Endothelial cell of umbilical vein (primary cell): ENCODE measurements at regions not wholly inside any gene's neighbourhood (a gene's known extent, or its start where the extent isn't known, plus 50 kb on each side); places are given as distances from the start of the nearest gene placed in this dataset.

Experiments
- BruUV-seq: library from RNA; stranded (reverse); fragments of 400-500 nt; replicated peaks from 2 replicates; lab custom pipeline; 2021; lab: Mats Ljungman, UMichigan
- CTCF ChIA-PET: fragments of 300-600, 350-600 bp; sonication (Branson Sonifier 250); formaldehyde crosslinking; loops from one replicate; lab custom pipeline; 2021; ENCODE audit warnings: antibody characterized with exemption, inconsistent platforms; lab: Charles Lee
- POLR2A ChIA-PET: fragments of 300-600, 350-600 bp; sonication (Branson Sonifier 250); formaldehyde crosslinking; loops from one replicate; lab custom pipeline; 2021; ENCODE audit warnings: antibody characterized with exemption, inconsistent platforms; lab: Charles Lee
- DNase-seq: peaks from one replicate; pipeline ENCODE4 v3.0.0-alpha.2; 2011; ENCODE audit warnings: low read depth, low spot score
- FAIRE-seq: peaks from 2 replicates; lab custom pipeline; 2011; peaks lifted over from hg19 to GRCh38; lab: Jason Lieb, UNC
- H2AFZ ChIP-seq: 2 replicates; pipeline ENCODE4 v1.6.0; 2012; ENCODE audit warnings: low read depth, low read length, control low read depth, inconsistent platforms
- H3K27ac ChIP-seq: 2 replicates; pipeline ENCODE4 v1.5.1; 2011; ENCODE audit warnings: low read depth, mild to moderate bottlenecking, control low read depth, low read length, moderate library complexity; ENCODE audit not compliant: insufficient read depth
- H3K27me3 ChIP-seq, 2 experiments: 2 replicates each; pipeline versions ENCODE4 v1.6.0 to v1.6.1; 2011; ENCODE audit warnings: low read length in 2 of 2, mixed read lengths in 1 of 2; ENCODE audit not compliant: control insufficient read depth in 2 of 2, insufficient read depth in 2 of 2
- H3K36me3 ChIP-seq, 2 experiments: 2 replicates in 1 of 2; 3 replicates in 1 of 2; pipeline ENCODE4 v1.5.1; 2011; ENCODE audit warnings: low read length in 2 of 2, mild to moderate bottlenecking in 1 of 2, moderate library complexity in 1 of 2; ENCODE audit not compliant: control insufficient read depth in 2 of 2, insufficient read depth in 2 of 2; ENCODE audit errors: extremely low read depth in 1 of 2
- H3K4me1 ChIP-seq: 3 replicates; pipeline ENCODE4 v1.5.1; 2011; ENCODE audit warnings: mild to moderate bottlenecking, low read length; ENCODE audit not compliant: control insufficient read depth, insufficient read depth; ENCODE audit errors: extremely low read depth
- H3K4me2 ChIP-seq: 2 replicates; pipeline ENCODE4 v1.6.1; 2011; ENCODE audit warnings: low read length, control low read depth, mixed read lengths; ENCODE audit not compliant: insufficient read depth
- H3K4me3 ChIP-seq, 3 experiments: fragments of 200-600 bp in 1 of 3; sonication (generic), shearing (Covaris generic) in 1 of 3; replicated peaks in 1 of 3; 2 replicates each; pipeline ENCODE4 v1.5.1; 2011 to 2016; ENCODE audit warnings: control low read depth in 3 of 3, low read length in 3 of 3, mild to moderate bottlenecking in 2 of 3, inconsistent platforms in 1 of 3, low read depth in 1 of 3, moderate library complexity in 1 of 3; ENCODE audit not compliant: insufficient read depth in 1 of 3
- H3K79me2 ChIP-seq: 2 replicates; pipeline ENCODE4 v1.6.0; 2012; ENCODE audit warnings: low read length, inconsistent platforms; ENCODE audit not compliant: control insufficient read depth, insufficient read depth
- H3K9ac ChIP-seq: replicated peaks from 2 replicates; pipeline ENCODE3; 2011; ENCODE audit warnings: low read length, control low read depth; ENCODE audit not compliant: insufficient read depth; ENCODE audit errors: extremely low read depth
- H3K9me1 ChIP-seq: replicated peaks from 3 replicates; pipeline ENCODE4 v1.6.0; 2011; ENCODE audit warnings: mild to moderate bottlenecking, low read length; ENCODE audit not compliant: control insufficient read depth, insufficient read depth; ENCODE audit errors: extremely low read depth
- H3K9me3 ChIP-seq: replicated peaks from 2 replicates; pipeline ENCODE4 v1.5.1; 2012; ENCODE audit warnings: low read length, inconsistent platforms; ENCODE audit not compliant: control insufficient read depth, insufficient read depth
- H4K20me1 ChIP-seq: replicated peaks from 2 replicates; pipeline ENCODE3; 2011; ENCODE audit warnings: mild to moderate bottlenecking, low read length; ENCODE audit not compliant: control insufficient read depth, insufficient read depth; ENCODE audit errors: extremely low read depth
- EZH2 ChIP-seq: IDR thresholded peaks from 2 replicates; pipeline ENCODE4 v1.6.1; 2012; ENCODE audit warnings: borderline replicate concordance, low read depth, mild to moderate bottlenecking, moderate library complexity, low read length, inconsistent platforms; ENCODE audit not compliant: severe bottlenecking
- FOS ChIP-seq: IDR thresholded peaks from 2 replicates; pipeline ENCODE4 v1.6.1; 2011; ENCODE audit warnings: mild to moderate bottlenecking, low read length, moderate library complexity, borderline replicate concordance; ENCODE audit not compliant: insufficient read depth
- GATA2 ChIP-seq: IDR thresholded peaks from 2 replicates; pipeline ENCODE4 v1.7.0; 2011; ENCODE audit warnings: low read depth, mild to moderate bottlenecking, moderate library complexity, mixed read lengths, low read length; ENCODE audit not compliant: insufficient read length, insufficient read depth
- MYC ChIP-seq: IDR thresholded peaks from one replicate; pipeline ENCODE4 v1.6.1; 2011; ENCODE audit warnings: mild to moderate bottlenecking, low read depth, low read length
- POLR2A ChIP-seq: IDR thresholded peaks from 2 replicates; pipeline ENCODE4 v1.6.1; 2012; ENCODE audit warnings: low read depth, mild to moderate bottlenecking, control low read depth, low read length
- POLR2AphosphoS5 ChIP-seq: IDR thresholded peaks from 2 replicates; pipeline ENCODE4 v1.6.1; 2012; ENCODE audit warnings: low read depth, mild to moderate bottlenecking, control low read depth, low read length, moderate library complexity; ENCODE audit not compliant: insufficient read depth
- dilution Hi-C: fragments of 300-500 bp; cut with MboI; formaldehyde crosslinking; loops from one replicate; pipeline ENCODE4 v1.15.0; 2019; ENCODE audit warnings: low sequenced_read_pairs; ENCODE audit not compliant: extremely low pct_ligation_motif_present
- intact Hi-C: fragments of 100-400 bp; cut with micrococcal nuclease; formaldehyde crosslinking; loops from one replicate; pipeline ENCODE4 v1.10.0; 2022
- TF ChIP-seq, protein P1 (sequence below), 2 donors: IDR thresholded peaks; 1 replicate in 1 of 2; 2 replicates in 1 of 2; pipeline ENCODE4 v1.5.1; 2011; ENCODE audit warnings: low read length in 2 of 2, mild to moderate bottlenecking in 2 of 2, moderate library complexity in 2 of 2, control low read depth in 1 of 2, inconsistent platforms in 1 of 2, low read depth in 1 of 2; ENCODE audit not compliant: insufficient read depth in 1 of 2; ENCODE audit errors: extremely low read depth in 1 of 2

GRCh38 chr6:89027756-89028155 is 52.8 kb upstream of the PNRC1 start:
- H3K4me1 ChIP-seq = no peaks in the 10 kb centered on the region
- POLR2A ChIA-PET = no interaction called here
- H3K27me3 ChIP-seq = no peaks in the 10 kb centered on the region
- FAIRE-seq = no peak
- H3K79me2 ChIP-seq = no peaks in the 10 kb centered on the region
- H3K9me3 ChIP-seq = no peaks in the 10 kb centered on the region
- no peak overlapping the region for H3K9ac ChIP-seq
- no peaks in the 10 kb centered on the region for H3K9me1 ChIP-seq
- intact Hi-C loops = no loop called here
- no peak overlapping the region for H3K4me3 ChIP-seq
- H3K27ac ChIP-seq = no peak overlapping the region
- H3K4me2 ChIP-seq = no peak overlapping the region
- no peak for TF ChIP-seq EZH2
- TF ChIP-seq, protein P1, sequence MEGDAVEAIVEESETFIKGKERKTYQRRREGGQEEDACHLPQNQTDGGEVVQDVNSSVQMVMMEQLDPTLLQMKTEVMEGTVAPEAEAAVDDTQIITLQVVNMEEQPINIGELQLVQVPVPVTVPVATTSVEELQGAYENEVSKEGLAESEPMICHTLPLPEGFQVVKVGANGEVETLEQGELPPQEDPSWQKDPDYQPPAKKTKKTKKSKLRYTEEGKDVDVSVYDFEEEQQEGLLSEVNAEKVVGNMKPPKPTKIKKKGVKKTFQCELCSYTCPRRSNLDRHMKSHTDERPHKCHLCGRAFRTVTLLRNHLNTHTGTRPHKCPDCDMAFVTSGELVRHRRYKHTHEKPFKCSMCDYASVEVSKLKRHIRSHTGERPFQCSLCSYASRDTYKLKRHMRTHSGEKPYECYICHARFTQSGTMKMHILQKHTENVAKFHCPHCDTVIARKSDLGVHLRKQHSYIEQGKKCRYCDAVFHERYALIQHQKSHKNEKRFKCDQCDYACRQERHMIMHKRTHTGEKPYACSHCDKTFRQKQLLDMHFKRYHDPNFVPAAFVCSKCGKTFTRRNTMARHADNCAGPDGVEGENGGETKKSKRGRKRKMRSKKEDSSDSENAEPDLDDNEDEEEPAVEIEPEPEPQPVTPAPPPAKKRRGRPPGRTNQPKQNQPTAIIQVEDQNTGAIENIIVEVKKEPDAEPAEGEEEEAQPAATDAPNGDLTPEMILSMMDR (IDR thresholded peaks at IDR 0.05; ENCODE audit: extremely low read depth in 1 of 2, insufficient read depth in 1 of 2, low read depth in 1 of 2, low read length in 2 of 2) = no peak
- no peak for TF ChIP-seq POLR2A
- TF ChIP-seq MYC = no peak
- no peak for TF ChIP-seq FOS
- no peak for TF ChIP-seq GATA2
- no peak for TF ChIP-seq POLR2AphosphoS5
- H2AFZ ChIP-seq = no peak overlapping the region
- BruUV-seq = no TSS peak
- DNase-seq = no peak
- H4K20me1 ChIP-seq = no peaks in the 10 kb centered on the region
- CTCF ChIA-PET = interaction anchor here (1.0 to 2.3 kb wide), 2 partner anchors 16 to 44 kb away, joined by 3 to 5 read pairs; no protein-coding TSS in a partner anchor
- no peaks in the 10 kb centered on the region for H3K36me3 ChIP-seq
- dilution Hi-C loops = no loop called here
